ENCODE measurements at regions not wholly inside any gene's neighbourhood (a gene's known extent, or its start where the extent isn't known, plus 50 kb on each side); places are given as distances from the start of the nearest gene placed in this dataset.

GRCh38 chr5:123803359-123803758 is 291.4 kb downstream of the CSNK1G3 start:
- no peak for DNase-seq (ENCODE audit: low read depth in 1 of 2, low spot score in 1 of 2)

DNA sequence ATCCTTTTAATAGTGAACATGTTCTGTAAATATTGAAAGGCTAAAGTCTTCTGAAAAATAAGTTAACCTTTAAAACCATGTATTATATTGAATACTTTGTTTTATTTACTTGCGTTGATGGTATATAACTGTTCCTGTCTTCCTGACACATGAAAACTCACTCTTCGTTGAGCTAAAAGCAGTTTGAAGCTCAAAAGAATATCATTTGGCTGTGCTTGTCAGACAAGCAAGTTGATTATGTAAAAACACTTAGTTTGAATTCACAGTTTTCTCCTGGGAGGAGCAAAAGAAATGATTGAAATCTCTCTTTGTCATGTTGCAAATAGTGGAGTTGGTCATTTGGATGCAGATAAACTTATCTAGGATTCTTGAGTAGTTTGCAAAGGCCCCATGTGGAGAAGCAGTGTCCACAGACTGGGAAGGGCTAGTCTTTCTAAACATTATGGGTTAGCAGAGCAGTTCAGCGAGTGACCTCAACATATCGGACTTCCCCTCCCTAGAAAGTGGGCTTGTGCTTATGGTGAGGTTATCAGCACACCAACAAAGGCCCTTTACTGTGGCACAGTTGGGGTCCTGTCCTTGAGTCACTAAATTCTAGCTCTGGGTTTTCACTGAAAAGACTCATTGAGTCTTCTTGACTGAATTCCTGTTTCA is 290.4 kb downstream of the CSNK1G3 start:
- no peak for DNase-seq (ENCODE audit: low read depth in 1 of 2, low spot score in 1 of 2)

GRCh38 chr5:123800640-123801039 is 288.7 kb downstream of the CSNK1G3 start:
- DNase-seq (ENCODE audit: low read depth in 1 of 2, low spot score in 1 of 2), result no peak

DNA sequence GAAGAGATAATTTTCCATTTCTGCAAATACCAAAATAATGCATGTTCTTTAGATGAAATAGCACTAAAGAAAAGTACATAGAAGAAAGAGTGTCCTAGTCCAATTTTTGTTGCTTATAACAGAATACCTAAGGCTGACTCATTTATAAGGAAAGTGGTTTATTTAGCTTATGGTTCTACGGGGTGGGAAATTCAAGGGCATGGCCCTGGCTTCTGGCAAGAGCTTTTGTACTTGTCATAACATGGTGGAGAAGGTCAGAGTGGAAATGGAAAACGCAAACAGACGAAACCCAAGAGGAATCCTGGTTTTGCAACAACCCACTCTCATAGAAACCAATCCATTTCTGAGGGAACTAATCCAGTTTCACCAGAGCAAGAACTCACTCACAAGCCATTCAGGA is 283.7 kb downstream of the CSNK1G3 start:
- no peak for DNase-seq (ENCODE audit: low read depth in 1 of 2, low spot score in 1 of 2)

DNA sequence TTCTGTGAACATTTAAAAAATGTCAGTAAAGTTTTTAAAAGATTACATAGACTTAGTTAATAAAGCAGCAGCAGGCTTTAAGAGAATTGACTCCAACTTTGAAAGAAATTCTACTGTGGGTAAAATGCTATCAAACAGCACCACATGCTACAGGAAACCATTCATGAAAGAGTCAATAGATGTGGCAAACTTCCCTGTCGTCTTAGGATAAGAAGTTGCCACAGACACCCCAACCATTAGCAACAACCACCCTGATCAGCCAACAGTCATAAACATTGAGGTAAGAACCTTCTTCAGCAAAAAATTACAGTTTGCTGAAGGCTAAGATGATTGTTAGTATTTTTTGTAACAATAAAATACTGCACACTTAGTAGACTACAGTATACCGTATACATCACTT is 278.2 kb downstream of the CSNK1G3 start:
- no peak for DNase-seq (ENCODE audit: low read depth in 1 of 2, low spot score in 1 of 2)

DNA sequence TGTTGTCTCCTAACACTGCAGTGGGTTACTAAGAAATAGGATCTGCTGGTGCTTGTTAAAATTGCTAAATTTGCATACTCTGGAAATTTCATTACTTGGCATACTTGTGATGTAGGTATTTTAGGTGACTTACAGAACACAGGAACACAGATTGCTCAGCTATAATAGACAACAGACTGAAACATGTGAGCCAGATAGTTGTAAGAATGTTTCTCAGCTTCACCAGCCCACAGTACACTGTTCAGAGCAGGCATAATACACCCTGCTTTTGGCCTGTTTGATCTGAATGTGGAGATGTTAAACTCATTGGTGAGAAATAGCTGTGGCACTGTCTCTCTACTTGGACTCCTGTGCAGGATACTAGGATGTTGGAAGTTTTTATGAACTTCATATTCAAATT is 275.7 kb downstream of the CSNK1G3 start:
- DNase-seq (ENCODE audit: low read depth in 1 of 2, low spot score in 1 of 2), result no peak

- no peak for DNase-seq (ENCODE audit: low read depth in 1 of 2, low spot score in 1 of 2)
These were observed 275.2 kb downstream of the CSNK1G3 start for GRCh38 chr5:123787136-123787535.

DNA sequence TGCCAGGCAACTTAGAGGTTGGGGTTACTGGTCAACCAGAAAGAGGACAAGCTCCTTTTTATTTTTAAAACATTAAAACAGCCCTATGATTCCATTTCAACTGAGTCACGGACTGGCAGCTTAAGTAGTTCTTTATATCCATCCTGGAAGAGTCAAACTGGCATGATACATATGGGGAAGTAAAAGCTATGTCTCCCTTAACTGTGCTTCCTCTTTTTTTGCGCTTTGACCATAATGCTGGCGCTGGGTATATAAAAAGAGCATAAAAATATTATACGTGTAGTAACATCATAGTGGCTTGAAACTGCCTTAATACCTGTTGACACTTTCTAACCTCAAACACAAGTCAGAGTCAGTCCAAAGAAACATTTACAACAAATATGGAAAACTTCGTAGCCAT is 274.4 kb downstream of the CSNK1G3 start:
- no peak for DNase-seq (ENCODE audit: low read depth in 1 of 2, low spot score in 1 of 2)

GRCh38 chr5:123785162-123786071 is 273.4 kb downstream of the CSNK1G3 start:
- no peak for DNase-seq (ENCODE audit: low read depth in 1 of 2, low spot score in 1 of 2)

DNA sequence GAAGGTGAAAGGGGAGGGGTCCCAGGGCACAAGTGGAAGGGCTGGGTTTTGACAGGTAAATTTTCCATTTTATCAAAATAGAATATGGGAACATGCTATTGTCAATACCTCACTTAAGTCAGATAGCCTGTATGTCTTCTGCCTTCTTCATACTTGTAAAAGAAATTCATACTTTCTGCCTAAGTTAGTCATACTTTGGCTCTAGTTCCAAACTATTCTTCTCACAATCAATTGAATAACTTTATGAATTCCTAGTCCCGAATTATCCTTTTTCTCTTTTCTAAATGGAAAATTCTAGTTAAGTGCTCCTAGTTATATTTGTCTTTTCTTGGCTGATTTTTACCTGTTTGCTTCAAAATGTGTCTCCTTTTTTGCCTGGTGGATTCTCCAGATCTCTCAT is 271.4 kb downstream of the CSNK1G3 start:
- DNase-seq (ENCODE audit: low read depth in 1 of 2, low spot score in 1 of 2), result no peak

DNA sequence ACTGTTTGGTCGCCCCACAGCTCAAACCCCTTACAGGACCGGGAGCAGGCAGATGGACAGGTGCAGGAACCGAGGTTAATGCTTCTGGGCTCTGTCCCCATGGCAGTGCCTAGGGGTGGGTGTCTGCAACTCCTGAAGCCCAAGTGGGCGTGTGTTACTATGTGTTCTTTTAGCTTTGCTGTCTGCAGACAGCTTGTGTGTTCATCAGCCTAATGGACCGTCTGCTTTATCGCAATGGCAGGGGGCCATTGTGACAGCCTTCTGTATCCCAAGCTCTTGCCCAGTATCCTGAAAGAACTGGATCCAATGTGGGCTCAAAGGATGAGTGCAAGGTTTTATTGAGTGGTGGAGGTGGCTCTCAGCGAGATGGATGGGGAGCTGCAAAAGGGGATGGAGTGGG is 266.7 kb downstream of the CSNK1G3 start:
- no peak for DNase-seq (ENCODE audit: low read depth in 1 of 2, low spot score in 1 of 2)

- DNase-seq (ENCODE audit: low read depth in 1 of 2, low spot score in 1 of 2), result no peak
These were observed 264.8 kb downstream of the CSNK1G3 start for GRCh38 chr5:123776761-123777160.

DNA sequence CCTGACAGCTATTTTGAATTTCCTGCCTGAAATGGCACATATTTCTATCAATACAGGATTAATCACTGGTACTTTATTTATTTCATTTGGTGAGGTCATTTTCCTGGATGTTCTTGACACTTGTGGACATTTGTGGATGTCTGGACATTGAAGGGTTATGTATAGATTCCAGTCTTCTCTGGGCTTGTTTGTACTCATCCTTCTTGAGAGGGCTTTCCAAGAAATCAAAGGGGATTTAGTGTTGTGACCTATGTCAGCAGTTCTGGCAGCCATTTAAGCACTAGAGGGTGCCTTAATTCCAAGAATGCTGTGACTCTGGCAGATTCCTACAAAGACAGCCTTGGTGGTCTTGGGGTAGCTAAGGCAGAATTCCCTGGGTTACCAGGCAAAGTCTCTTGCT is 259.7 kb downstream of the CSNK1G3 start:
- no peak for DNase-seq (ENCODE audit: low read depth in 1 of 2, low spot score in 1 of 2)

DNA sequence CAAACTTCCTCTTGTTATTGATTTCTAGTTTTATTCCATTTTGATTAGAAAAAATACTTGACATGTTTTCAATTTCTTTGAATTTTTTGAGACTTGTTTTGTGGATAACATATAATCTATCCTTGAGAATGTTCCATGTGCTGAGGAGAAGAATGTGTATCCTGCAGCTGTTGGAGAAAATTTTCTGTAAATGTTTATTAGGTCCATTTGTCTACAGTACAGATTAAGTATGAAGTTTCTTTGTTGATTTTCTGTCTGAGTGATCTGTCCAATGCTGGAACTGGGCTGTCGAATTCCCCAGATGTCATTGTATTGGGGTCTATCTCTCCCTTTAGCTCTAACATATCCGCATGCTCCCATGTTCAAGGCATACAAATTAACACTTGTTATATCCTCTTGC is 251.2 kb downstream of the CSNK1G3 start:
- no peak for DNase-seq (ENCODE audit: low read depth in 1 of 2, low spot score in 1 of 2)

DNA sequence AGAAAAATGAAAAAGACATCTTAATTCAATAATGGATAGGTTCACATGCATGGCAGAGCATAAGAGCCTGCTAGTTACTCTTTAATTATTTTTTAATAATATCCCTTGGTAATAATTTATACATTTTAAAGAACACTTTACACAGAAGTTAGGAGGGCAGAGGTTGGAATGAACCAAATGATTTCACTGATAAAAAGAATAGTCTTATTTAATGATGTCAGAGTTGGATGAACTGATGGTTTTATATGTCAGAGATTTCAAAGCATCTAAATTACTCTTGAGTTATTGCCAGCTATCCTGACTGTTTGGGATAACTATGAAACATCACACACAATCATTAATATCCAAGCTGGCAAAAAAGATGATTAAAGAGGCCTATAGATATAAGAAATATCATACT is 244.8 kb downstream of the CSNK1G3 start:
- DNase-seq (ENCODE audit: low read depth in 1 of 2, low spot score in 1 of 2), result no peak

DNA sequence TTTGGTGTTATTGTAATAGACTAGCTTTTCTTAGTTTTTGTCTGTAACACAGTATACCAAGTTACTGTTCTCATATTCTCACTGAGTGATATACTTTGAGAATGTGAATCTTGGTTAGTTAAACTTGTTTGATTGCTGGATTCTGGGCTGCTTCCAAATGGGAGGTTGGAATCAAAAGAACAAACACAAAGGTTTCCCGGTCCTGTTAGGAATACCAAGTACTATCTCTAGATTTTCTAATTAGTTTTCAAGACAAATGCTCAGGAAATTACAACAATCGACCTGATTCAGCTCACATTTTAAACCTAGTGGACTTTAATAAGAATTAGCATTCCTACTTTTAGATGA is 244.3 kb downstream of the CSNK1G3 start:
- DNase-seq (ENCODE audit: low read depth in 1 of 2, low spot score in 1 of 2), result no peak

GRCh38 chr5:123755653-123756317 is 243.8 kb downstream of the CSNK1G3 start:
- DNase-seq (ENCODE audit: low read depth in 1 of 2, low spot score in 1 of 2), result no peak

- no peak for DNase-seq (ENCODE audit: low read depth in 1 of 2, low spot score in 1 of 2)
These were observed 242.9 kb downstream of the CSNK1G3 start for GRCh38 chr5:123754908-123755307.

DNA sequence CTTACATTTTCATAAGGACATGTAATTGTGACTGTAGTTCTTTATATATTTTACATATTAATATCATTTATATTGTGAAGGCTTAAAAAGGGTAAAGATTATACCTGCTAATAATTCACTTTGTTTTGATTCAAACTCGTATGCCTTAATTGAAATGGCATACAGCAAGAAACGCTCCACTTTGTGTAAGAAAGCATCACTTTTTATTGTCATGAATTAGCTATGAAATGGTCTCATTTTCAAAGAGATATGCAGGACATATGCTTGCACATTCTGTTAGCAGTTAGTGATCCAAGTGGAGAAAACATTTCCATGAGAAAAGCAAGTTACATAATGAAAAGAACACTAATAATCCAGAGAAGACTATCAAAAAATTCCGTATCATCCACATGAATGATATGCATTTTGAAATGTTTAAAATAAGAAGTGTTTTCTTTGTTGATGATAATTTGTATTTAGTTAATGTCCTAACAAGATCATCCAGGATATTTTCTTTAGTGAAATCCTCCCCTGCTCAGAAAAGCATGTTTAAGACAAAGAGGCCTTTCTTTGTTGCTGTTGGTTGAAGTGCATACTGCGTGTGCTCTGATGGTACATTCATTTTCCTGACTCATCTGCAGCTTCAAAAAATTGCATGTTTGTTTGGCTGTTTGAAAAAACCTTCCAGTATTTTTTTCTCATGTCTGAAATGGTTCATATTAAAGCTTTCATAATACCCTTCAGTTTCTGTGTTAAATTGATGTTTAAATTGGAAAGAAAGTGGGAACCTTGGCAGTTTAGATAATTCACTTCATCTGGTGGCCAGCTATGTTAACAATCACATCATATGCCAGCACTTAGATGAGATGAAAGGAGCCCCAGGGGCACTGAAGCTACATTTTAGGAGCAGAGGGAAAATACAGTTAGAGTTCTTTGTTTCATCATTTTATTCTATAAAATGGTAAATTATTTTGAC is 242.2 kb downstream of the CSNK1G3 start:
- no peak for DNase-seq (ENCODE audit: low read depth in 1 of 2, low spot score in 1 of 2)

GRCh38 chr5:123753180-123753936 is 241.4 kb downstream of the CSNK1G3 start:
- DNase-seq (ENCODE audit: low read depth in 1 of 2, low spot score in 1 of 2), result no peak

Measured in activated T-helper 1 cell treated with anti-CD3 and anti-CD28 coated beads, Interleukin-2, amount 50 U/mL, for 16 hours (primary cell).